NCI-H69 (cell line): ENCODE measurements at regions not wholly inside any gene's neighbourhood (a gene's known extent, or its start where the extent isn't known, plus 50 kb on each side); places are given as distances from the start of the nearest gene placed in this dataset.

Experiments
- DNase-seq: peaks from one replicate; lab custom pipeline; 2025; lab: John Stamatoyannopoulos, UW

DNA sequence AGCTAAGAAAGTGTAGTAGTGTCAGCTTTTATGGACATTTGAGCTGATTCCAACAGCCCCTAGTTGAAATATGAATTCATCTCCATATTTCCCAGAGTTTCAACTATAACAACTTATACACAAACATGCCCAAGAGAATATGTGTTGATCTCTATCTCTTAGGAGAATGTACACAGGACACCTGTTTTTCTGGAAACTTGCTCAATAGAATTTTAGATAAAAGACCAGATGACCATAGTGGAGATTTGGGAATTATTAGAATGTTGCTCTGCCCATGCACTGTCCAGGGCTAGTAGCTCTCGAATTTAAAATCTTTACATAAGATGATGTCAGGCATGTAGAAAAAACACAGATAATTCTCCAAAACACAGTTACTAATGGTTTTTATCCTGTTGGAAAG, 162.3 kb upstream of the VRK2 start:
- peak; percentile 12 for DNase-seq

DNA sequence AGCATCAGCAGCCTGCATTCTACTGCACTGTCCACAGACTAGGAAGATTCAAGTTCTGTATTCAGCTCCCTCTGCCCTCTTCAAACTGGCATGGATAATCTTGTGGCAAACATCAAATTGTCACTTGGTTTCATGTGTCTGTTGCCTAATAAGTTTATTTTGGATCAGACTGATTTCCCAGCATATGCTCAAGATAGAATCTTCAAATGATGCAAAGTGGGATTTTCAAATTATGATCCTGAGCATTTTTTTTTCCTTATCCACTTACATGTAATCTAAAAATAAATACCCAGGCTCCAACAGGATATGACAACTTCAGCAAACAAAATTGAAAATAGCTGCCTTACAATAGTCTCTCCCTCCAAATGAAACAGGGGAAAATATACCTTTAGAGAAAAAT, 160.9 kb upstream of the VRK2 start:
- DNase-seq = peak; percentile 47

DNA sequence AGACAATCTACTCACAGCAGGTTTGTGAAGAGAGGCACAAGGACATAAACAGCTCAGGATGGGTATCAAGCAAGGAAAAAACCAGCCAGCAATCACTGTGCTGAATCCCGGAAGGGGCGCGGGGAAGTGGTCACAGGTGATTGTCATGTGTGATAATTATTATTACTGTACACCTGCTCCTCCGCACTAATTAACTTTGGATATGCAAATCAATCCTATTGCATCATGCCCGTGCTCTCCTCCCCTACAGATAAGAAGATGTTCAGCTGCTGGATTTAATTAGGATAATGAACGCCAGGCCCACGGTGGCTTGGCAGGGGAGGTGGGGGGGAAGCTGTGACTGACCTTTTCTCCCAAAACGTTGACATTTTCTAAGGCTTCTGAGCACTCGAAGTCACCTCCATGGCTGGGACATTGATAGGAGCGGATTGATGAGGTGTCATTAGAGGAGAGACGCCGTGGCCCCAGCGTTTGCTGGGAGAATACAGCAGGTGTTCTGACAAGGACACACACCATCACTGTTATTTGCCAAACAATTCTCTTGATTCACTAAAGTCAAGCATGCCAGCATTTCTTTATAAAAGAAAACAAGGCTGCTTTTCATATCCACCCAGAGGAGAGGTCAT, 160.3 kb upstream of the VRK2 start:
- peak; percentile 89 for DNase-seq

DNA sequence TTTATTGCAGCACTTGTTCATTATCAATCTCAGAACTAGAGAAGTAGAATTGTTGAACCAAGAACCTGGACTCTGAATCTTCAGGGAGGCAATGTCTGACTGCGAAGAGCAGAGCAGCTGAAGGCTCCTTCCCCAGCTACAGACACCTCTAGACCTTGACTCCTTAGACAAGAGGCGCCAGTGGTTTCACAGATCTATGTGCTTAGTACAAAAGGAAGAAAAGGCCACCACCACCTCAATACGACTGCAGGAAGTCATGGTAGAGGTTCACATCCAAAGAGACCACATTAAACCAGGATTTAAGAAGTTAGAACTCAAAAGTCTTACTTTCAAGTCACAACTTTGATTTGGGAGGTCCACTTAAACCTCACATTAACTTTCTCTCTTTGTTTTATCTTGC, 158.1 kb upstream of the VRK2 start:
- no peak for DNase-seq

DNA sequence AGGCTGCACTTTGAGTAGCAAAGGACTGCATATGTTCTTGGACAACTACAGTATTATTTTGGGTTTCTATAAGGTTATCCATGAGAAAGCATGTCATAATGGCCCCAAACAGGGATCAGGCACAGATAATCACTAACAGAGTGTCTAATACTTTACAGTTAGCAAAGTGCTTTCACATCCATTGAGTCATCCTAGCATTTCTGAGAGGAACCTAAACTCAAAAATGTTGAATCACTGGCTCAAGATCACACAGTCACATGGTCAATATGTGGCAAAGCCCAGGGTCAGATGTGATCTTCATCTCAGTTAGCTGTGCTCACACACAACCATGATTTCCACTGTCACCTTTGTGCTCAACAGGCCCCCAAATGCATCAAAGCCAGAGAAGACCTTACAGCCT, 156.1 kb upstream of the VRK2 start:
- DNase-seq = no peak

DNA sequence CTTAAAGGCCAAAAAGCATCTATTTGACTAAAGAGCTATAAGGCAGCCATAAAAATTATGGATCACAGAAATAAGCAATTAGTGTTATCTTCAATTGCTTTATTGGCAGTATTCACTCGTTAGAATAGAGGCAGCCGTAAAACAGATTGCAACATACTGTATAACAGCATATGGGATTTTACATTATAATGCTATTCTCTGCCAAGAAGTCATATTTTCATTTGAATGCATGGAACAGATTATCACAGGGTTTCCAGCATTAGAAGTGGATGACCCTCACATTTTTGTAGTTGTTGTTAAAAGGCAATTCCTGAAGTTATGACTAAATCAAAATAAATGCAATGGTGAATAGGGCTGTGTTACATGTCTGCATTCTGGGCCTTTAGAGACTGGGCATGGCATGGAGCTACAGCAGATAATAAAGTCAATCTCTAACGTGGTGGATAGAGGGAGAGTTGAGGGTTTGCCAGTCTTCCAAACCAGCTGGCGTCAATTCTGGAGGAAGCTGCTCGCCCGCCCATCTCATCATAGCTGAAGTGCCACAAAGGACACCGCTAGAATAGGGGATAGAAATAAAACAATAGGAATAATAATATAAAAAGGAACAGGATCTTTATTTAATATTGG, 155.4 kb upstream of the VRK2 start:
- DNase-seq = no peak

DNA sequence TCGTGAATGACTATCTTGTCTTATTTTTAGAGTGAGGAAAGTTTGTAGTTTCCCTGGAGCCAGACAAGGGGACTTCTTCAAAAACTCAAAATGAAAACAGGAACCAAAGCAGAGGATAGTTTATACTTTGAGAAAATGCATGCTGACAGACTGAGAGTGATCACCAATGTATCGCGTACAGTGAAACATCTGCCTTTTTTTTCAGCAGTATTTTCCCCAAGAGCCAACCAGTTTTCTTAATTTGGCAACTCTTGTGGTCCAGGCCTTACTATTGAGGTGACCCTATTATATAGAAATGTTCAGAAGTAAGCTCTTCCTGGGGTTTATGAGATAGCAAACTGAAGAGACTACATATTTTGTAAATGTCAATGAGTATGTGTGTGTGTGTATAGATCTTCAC, 153.7 kb upstream of the VRK2 start:
- no peak for DNase-seq

DNA sequence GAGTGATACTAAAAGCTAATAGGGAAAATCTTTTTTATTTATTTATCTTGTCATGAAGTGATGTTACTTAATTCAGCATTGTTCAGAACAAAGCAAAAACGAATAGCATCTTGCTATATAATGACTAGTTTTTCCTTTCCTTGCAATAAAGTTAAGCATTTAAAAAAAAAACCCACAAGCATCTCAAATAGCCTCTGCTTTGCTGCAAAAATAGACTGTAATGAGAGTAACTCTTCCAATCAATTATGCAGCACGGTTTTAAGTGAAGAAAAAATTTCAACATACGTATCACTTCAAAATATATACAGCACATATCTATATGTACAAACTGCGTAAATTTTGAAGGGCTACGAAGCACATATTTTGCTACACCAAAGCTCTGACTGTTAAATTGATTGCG, 153.3 kb upstream of the VRK2 start:
- DNase-seq = no peak

DNA sequence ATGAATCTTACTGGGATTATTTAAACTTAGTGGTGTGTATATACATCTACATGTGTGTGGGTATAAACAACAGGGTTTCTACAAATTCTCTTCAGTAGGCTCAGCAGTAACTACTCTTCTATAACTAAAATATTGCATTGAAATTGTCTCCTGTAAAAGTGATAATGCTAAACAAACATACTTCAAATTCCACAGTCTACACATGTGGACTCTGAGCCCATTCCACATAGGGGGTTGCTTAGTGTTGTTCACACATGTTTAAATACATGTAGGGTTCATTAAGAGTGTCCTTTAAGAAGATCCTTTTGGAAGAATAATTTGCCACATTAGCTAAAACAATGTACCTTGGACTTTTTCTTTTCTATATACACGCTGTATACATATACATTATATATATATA, 152.8 kb upstream of the VRK2 start:
- DNase-seq = no peak

DNA sequence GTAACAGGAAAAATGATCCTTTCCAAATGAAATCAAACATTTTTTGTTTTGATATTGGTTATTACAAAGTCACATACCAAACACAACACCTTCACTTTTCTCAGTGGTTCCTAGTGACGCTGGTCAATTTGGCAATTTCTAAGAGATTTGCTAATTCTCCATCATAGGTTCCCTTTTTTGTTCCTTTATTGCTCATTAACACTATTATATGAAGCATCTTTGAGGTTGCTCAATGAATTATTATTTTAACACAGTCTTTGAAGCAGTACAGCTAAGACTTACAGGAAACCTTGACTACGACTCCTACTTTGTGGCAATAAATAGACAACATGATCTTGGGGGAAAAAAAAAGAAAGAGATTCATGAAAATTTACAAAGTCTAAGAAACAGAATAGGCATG, 152.2 kb upstream of the VRK2 start:
- DNase-seq = no peak

DNA sequence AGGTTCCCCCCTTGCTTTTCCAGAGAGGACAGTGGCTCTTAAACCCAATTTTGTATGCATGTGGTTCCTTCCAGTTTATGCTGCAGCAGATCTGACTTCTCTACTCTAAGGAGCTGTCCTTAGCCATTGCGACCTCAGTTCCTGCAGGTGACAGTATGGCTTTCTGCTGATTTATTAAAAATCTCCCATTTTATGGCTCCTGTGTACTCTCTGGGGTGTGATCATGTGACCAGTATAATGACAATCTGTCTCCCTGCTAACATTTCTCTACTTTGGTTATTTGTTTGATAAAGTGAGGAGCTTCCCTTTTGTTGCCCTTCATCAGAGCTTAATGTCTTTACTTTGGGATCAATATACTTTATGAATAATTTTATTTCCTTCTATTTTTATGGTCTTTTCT, 148.7 kb upstream of the VRK2 start:
- DNase-seq = peak; percentile 9

DNA sequence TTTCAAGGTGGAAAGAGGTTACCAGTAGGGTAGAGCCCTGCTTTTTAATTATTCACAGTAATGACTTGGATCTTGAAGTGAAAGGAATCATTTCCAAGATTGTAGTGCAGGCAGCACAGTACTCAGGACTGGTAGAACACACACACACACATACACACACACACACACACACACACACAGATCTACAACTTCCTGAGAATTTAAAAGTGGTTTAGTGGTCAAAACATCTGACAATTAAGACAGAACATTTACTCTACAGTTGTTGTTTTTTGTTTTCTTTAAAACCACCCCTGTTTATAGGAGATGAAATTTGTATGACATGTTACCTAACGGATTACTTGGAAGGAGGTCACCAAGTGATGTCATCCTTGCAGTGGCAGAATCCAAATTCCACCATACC, 146.7 kb upstream of the VRK2 start:
- no peak for DNase-seq

DNA sequence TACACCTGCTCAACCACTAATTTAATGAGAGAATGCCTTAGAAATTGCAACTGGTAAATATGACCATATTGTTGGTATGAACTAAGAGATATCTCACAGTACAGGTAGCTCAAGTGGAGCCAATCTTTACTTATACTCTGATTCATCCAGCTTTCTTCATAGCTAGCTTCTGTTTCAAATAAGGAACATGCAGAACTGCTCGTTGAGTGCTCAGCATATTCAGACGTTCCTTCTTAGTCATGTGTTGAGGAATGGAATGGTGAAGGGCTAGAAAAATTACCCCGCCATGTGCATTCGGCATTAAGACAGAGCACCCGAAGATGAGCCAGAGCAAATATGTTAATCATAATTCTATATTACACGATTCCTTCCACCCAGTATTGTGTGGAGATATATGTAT, 144.0 kb upstream of the VRK2 start:
- no peak for DNase-seq

DNA sequence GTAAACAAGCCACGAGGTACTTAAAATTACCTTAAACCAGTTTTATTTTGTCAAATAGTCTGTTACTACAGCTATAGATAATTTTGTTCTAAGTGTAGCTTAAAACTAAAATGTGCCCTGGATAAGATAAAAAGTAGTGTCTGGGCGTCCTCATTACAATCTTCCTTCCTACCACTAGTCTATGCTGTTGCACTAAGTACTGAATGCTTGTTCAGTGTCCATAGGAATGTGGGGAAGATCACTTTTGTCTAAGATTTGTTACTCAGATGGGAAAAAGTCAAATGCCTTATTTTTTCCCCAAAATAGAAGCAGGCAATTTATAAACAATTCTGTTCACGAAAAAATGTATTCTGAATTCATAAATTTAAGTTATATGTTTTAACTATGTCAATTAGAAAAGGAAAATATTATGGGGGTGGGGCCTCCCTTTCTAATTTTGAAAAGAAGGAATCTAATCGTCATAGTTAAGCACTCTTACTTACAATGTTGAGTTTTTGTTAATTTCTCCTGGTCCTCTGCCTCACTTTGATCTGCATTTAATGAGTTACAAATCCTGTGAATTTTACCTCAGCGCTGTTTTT, 140.4 kb upstream of the VRK2 start:
- DNase-seq = peak; percentile 59

DNA sequence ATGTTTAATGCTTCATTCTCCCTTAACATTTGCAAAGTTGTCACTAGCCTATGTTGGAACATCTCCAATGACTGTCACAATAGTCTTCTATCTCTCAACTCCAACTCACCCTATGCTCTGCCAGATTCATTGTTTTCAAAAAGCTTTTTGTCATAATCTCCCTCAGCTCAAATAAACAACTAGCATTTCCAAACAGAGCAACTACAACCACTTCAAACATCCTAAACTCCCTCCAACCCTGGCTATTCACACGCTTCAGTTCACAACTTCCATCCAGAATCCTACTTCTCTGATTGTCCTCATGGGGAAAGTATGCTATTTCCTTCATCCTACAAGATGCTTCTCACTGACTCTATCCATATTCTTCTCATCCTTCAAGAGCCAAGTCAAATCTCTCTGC, 139.2 kb upstream of the VRK2 start:
- no peak for DNase-seq

DNA sequence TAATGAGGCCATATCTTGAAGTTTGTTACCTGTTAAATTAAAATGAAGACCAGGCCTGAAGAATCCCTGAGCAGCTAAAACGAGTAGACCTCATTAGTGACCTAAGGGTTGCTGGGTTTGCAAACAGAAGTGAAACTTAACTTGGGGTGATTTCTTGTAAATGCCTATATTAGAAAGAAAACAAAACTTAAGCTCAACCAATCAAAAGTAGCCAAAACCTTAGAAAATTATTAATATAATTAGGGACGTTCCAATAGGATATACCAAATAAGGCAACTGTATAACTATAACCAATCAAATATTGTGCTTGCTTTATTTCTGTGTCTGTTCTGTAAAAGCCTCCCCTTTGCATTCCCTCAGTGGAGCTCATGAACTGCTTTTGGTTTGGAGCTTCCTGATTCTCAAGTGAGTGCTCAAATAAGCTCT, 137.9 kb upstream of the VRK2 start:
- no peak for DNase-seq

DNA sequence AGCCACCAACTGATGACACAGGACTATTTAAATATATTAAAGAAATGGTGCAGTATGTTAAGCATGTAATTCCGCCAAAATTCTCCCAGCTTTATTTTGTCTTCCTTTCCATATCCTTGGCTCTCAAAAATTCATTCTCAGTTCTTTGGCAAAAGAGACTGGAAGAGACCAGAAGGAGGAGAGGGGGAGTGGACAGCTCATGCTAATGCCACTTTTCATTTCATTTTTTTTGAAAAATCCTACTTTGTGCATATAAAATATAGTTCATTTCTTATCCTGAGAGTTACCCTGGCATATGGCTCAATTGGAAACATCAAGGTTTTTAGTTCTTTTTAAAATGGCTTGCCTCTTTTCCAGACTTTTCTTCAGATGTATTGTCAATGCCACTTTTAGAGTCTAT, 128.5 kb upstream of the VRK2 start:
- DNase-seq = no peak

DNA sequence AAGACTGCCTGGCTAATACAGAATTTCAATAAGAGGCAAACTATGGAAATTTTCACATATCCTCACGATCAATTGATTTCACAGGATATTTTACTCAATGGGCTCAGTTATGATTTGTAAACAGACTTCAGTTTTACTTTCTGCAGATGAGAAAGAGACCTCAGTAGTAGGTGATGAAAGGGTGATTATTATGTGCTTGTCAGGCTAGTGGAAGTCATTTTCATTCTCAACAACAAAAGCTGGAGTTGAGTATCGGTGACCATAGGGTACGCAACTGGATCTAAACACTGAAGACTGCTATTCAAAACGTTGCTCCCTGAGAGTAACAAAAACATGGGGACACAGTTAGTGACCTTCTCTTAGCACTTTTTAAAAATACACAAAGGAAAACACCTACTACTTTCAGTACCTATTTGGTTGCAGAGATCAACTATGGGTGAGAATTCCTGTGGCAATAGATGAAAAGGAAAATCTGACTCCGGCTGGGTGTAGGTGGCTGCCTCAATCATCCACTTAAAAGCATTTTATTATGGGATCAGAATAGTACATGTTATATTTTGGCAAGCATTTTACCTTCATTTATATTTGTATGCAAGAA, 126.2 kb upstream of the VRK2 start:
- no peak for DNase-seq

DNA sequence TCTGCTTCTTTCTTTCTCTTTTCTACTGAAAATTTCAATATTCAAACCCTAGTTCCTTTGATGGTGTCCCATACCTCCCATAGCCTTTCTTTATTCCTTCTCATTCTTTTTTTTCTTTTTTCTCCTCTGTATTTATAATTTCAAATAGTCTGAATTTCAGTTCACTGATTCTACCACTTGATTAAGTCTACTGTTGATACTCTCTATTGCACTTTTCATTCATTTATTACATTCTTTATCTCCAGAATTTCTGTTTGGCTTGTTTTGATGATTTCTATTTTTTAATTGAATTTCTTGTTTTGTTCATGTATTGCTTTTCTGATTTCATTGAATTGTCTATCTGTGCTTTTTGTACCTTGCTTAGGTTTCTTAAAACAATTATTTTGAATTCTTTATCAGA, 111.9 kb upstream of the VRK2 start:
- DNase-seq = no peak

DNA sequence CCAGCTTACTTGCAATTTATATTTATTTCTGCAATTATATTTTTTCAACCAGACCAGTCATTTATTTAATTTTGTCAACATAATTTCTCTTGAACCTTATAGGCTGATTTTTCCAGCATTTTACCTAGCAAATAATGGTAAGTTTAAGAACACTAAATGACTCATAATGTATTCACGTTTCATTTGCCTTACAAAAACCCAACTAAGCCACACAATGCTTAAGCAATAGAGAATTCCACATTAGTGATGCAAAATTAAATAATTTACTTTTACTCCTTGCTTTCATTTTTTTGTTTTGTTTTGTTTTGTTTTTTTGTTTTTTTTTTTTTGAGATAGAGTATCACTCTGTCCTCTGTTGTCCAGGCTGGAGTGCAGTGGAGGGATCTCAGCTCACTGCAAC, 110.4 kb upstream of the VRK2 start:
- no peak for DNase-seq

DNA sequence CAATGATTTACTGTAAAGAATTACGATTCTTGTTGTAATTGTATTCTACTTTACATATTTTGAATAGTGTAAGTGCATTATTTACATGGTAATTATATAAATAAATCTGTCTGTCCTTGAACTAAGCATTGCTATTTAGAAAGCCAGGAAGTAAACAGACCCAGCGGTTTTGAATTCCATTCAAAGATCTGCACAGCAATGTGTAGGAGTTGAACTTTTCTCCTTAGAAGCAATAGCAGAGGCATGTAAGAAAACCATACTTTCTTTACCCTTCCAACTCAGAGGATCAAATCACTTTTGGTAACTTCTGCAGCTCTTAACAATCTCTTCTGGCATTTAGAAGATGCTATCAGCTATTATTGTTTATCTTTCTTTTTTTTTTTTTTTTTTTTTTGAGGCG, 109.2 kb upstream of the VRK2 start:
- DNase-seq = no peak

DNA sequence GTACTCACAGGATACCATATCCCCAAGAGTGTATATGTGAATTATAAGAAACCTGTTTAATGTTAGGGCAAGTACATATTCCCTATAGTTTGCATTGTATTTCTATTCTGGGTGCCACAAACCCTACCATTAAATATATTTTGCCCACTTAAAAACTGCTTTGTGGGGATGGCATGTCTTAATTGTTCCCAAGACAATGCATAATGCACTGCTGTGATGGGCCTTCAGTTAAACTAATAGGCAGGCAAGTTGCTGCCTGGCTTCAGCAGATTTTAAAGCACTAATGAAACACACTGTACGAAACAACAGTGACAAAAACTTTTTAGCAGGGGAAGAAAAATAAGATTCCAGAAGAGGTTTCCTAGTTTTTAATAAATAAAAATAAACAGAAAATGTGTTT, 104.8 kb upstream of the VRK2 start:
- DNase-seq = peak; percentile 30

DNA sequence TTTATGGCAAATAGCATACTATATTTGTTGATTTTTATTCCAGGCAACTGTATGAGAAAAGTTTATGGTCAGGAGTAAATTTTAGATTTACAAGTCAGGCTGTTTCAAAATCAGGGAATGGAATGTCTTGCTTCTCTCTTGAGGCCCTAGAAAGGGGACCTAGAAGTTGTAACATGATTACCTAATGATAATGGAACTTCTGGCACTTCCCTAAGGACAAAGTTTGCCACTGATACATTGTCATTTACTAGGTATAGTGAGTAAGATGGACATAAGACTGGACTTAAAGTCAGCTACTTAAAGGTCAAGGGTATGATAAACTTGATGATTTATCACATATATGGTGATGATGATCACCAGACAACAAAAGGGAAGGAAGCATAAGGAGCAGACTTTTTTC, 103.3 kb upstream of the VRK2 start:
- no peak for DNase-seq

DNA sequence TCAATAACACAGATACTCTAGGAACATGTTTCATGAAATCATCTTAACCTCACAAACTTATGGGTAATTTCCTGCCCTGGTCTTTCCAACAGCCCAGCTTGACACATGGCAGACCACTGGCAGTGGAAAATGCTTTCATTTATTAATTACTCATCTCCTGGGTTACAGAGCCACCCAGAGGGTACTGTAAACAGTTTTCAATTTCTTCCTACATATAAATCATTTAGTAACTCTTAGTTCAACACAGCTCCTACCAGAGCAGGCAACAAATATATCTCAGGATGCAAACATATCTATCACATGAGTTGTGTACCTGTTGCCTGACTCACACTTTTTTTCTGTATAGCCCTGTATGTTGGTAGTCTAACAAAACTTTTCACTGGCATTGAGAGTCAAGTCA, 99.2 kb upstream of the VRK2 start:
- peak; percentile 3 for DNase-seq
